Ovary (tissue), 3 donors: ENCODE measurements at regions not wholly inside any gene's neighbourhood (a gene's known extent, or its start where the extent isn't known, plus 50 kb on each side); places are given as distances from the start of the nearest gene placed in this dataset.

Experiments
- POLR2A ChIP-seq: fragments of 450-650 bp; IDR thresholded peaks from one replicate; pipeline ENCODE4 v1.6.1; 2017; ENCODE audit warnings: antibody characterized with exemption, mild to moderate bottlenecking, moderate library complexity
- TF ChIP-seq, protein P1 (sequence below), 3 donors: fragments of 450-650 bp in 2 of 3; fragments of 200-600 bp in 1 of 3; IDR thresholded peaks; one replicate each; pipeline versions ENCODE4 v1.5.1 to v1.8.0; 2016 to 2022; ENCODE audit warnings: antibody characterized with exemption in 3 of 3, mild to moderate bottlenecking in 1 of 3
- donor health status: DM: no; HTN: no; CAD: no.

- TF ChIP-seq, protein P1, sequence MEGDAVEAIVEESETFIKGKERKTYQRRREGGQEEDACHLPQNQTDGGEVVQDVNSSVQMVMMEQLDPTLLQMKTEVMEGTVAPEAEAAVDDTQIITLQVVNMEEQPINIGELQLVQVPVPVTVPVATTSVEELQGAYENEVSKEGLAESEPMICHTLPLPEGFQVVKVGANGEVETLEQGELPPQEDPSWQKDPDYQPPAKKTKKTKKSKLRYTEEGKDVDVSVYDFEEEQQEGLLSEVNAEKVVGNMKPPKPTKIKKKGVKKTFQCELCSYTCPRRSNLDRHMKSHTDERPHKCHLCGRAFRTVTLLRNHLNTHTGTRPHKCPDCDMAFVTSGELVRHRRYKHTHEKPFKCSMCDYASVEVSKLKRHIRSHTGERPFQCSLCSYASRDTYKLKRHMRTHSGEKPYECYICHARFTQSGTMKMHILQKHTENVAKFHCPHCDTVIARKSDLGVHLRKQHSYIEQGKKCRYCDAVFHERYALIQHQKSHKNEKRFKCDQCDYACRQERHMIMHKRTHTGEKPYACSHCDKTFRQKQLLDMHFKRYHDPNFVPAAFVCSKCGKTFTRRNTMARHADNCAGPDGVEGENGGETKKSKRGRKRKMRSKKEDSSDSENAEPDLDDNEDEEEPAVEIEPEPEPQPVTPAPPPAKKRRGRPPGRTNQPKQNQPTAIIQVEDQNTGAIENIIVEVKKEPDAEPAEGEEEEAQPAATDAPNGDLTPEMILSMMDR (IDR thresholded peaks at IDR 0.05): no peak
- TF ChIP-seq POLR2A: no peak
Observed at GRCh38 chr10:43862756-43863155, 214.1 kb upstream of the ZNF32 start.
